Stimulated activated CD8-positive, alpha-beta memory T cell treated with anti-CD3 and anti-CD28 coated beads, Interleukin-4, amount 100 ng/mL, for 24 hours (primary cell): ENCODE measurements at regions not wholly inside any gene's neighbourhood (a gene's known extent, or its start where the extent isn't known, plus 50 kb on each side); places are given as distances from the start of the nearest gene placed in this dataset.

Experiments used
- DNase-seq: peaks from one replicate; pipeline ENCODE4 v3.0.0-alpha.2; 2020; ENCODE audit warnings: low read depth

- DNase-seq = no peak
These were observed 140.5 kb upstream of the PLET1 start for GRCh38 chr11:112401036-112401769.

- DNase-seq = no peak
These were observed 142.8 kb upstream of the PLET1 start for GRCh38 chr11:112403432-112403831.

GRCh38 chr11:112404112-112404511, 143.5 kb upstream of the PLET1 start:
- DNase-seq = no peak

GRCh38 chr11:112408517-112408916, 147.9 kb upstream of the PLET1 start:
- no peak for DNase-seq

GRCh38 chr11:112410325-112410724, 149.7 kb upstream of the PLET1 start:
- DNase-seq = no peak

GRCh38 chr11:112412383-112412782, 151.7 kb upstream of the PLET1 start:
- DNase-seq = no peak

- no peak for DNase-seq
These were observed 156.7 kb upstream of the PLET1 start for GRCh38 chr11:112417339-112417738.

GRCh38 chr11:112418438-112418837, 157.8 kb upstream of the PLET1 start:
- DNase-seq = no peak

GRCh38 chr11:112421879-112422278, 161.2 kb upstream of the PLET1 start:
- no peak for DNase-seq

GRCh38 chr11:112425121-112425520, 164.5 kb upstream of the PLET1 start:
- DNase-seq = no peak

GRCh38 chr11:112437096-112437495, 176.4 kb upstream of the PLET1 start:
- DNase-seq = no peak

- DNase-seq = no peak
These were observed 179.0 kb upstream of the PLET1 start for GRCh38 chr11:112439614-112440013.

GRCh38 chr11:112440518-112440917, 179.9 kb upstream of the PLET1 start:
- DNase-seq = no peak

GRCh38 chr11:112448168-112448567, 187.5 kb upstream of the PLET1 start:
- no peak for DNase-seq

GRCh38 chr11:112448806-112449205, 188.1 kb upstream of the PLET1 start:
- no peak for DNase-seq

GRCh38 chr11:112451250-112451649, 190.6 kb upstream of the PLET1 start:
- DNase-seq = no peak

GRCh38 chr11:112453601-112454577, 193.2 kb upstream of the PLET1 start:
- DNase-seq = peak; percentile 5

GRCh38 chr11:112454841-112455240, 194.2 kb upstream of the PLET1 start:
- no peak for DNase-seq

GRCh38 chr11:112455791-112456190, 195.1 kb upstream of the PLET1 start:
- no peak for DNase-seq

- no peak for DNase-seq
These were observed 196.9 kb upstream of the PLET1 start for GRCh38 chr11:112457532-112457931.

GRCh38 chr11:112459001-112459400, 198.3 kb upstream of the PLET1 start:
- no peak for DNase-seq

- no peak for DNase-seq
These were observed 199.5 kb upstream of the PLET1 start for GRCh38 chr11:112460141-112460540.

GRCh38 chr11:112464949-112465348, 204.3 kb upstream of the PLET1 start:
- DNase-seq = no peak
